HepG2 (cell line): ENCODE measurements at regions not wholly inside any gene's neighbourhood (a gene's known extent, or its start where the extent isn't known, plus 50 kb on each side); places are given as distances from the start of the nearest gene placed in this dataset.

Experiments
- ATAC-seq: fragments of 200-7000 bp; cut with Tn5 transposase; 3 replicates; pipeline ENCODE4 v1.9.1; 2020; ENCODE audit warnings: mild to moderate bottlenecking, moderate library complexity
- BruUV-seq: library from RNA; stranded (reverse); fragments of 400-500 nt; replicated peaks from 2 replicates; lab custom pipeline; 2021; lab: Mats Ljungman, UMichigan
- CTCF ChIA-PET: fragments of 300-600 bp; formaldehyde crosslinking; extraction: SDS; loops from one replicate; lab custom pipeline; 2021; ENCODE audit warnings: low total read pairs, inconsistent platforms, low intra/inter-chr PET ratio; lab: Yijun Ruan, JAX
- POLR2A ChIA-PET: fragments of 350-600 bp; sonication (Branson Sonifier 250); formaldehyde crosslinking; loops from one replicate; lab custom pipeline; 2020; ENCODE audit warnings: antibody characterized with exemption, inconsistent platforms; lab: Yijun Ruan, JAX
- DNase-seq: peaks from one replicate; pipeline ENCODE4 v3.0.0-alpha.2; 2015; ENCODE audit warnings: low spot score
- FAIRE-seq: peaks from 3 replicates; lab custom pipeline; 2011; peaks lifted over from hg19 to GRCh38; lab: Jason Lieb, UNC
- H2AFZ ChIP-seq: one replicate; pipeline ENCODE4 v1.6.1; 2011; ENCODE audit warnings: low read length, inconsistent platforms
- H3K27ac ChIP-seq: fragments of 300-600 bp; 3 replicates; pipeline ENCODE4 v1.8.0; 2011; ENCODE audit warnings: mixed run types, mild to moderate bottlenecking, mixed read lengths, low read length, inconsistent platforms; ENCODE audit not compliant: insufficient read depth; ENCODE audit errors: extremely low read length
- H3K27me3 ChIP-seq, 2 experiments: fragments of 200-600 bp in 1 of 2; 2 replicates in 1 of 2; 3 replicates in 1 of 2; pipeline versions ENCODE4 v1.6.0 to v1.8.0; 2011; ENCODE audit warnings: low read length in 2 of 2, mild to moderate bottlenecking in 2 of 2, moderate library complexity in 2 of 2, inconsistent platforms in 1 of 2; ENCODE audit not compliant: insufficient read depth in 2 of 2, control insufficient read depth in 1 of 2
- H3K36me3 ChIP-seq, 2 experiments: fragments of 200-600 bp in 1 of 2; replicated peaks in 1 of 2; 2 replicates in 1 of 2; 3 replicates in 1 of 2; pipeline versions ENCODE4 v1.5.1 to v1.8.0; 2011; ENCODE audit warnings: low read length in 2 of 2, inconsistent platforms in 1 of 2; ENCODE audit not compliant: insufficient read depth in 2 of 2, control insufficient read depth in 1 of 2
- H3K4me1 ChIP-seq: 2 replicates; pipeline ENCODE4 v1.5.1; 2012; ENCODE audit warnings: low read length, inconsistent platforms; ENCODE audit not compliant: insufficient read depth
- H3K4me2 ChIP-seq: 2 replicates; pipeline ENCODE4 v1.6.0; 2011; ENCODE audit warnings: low read depth, low read length, inconsistent platforms
- H3K4me3 ChIP-seq, 3 experiments: fragments of 200-600 bp in 1 of 3; sonication (generic), shearing (Covaris generic) in 1 of 3; replicated peaks in 1 of 3; 2 replicates each; pipeline ENCODE4 v1.5.1; 2011 to 2016; ENCODE audit warnings: low read length in 3 of 3, inconsistent platforms in 2 of 3, low read depth in 2 of 3, mild to moderate bottlenecking in 2 of 3, control low read depth in 1 of 3, mixed read lengths in 1 of 3; ENCODE audit not compliant: insufficient read depth in 1 of 3
- H3K79me2 ChIP-seq: one replicate; pipeline ENCODE4 v1.6.1; 2011; ENCODE audit warnings: low read length, inconsistent platforms; ENCODE audit not compliant: insufficient read depth
- H3K9ac ChIP-seq: 2 replicates; pipeline ENCODE4 v1.6.0; 2011; ENCODE audit warnings: mild to moderate bottlenecking, low read depth, low read length, inconsistent platforms; ENCODE audit not compliant: insufficient read depth
- H3K9me3 ChIP-seq: 2 replicates; pipeline ENCODE4 v1.5.1; 2012; ENCODE audit warnings: mild to moderate bottlenecking, low read length
- H4K20me1 ChIP-seq: 2 replicates; pipeline ENCODE4 v1.6.0; 2011; ENCODE audit warnings: inconsistent platforms, mild to moderate bottlenecking, low read length, moderate library complexity; ENCODE audit not compliant: insufficient read depth
- BRD4 ChIP-seq: sonication (generic); formaldehyde crosslinking; IDR thresholded peaks from 2 replicates; pipeline ENCODE4 v1.4.0; 2020; ENCODE audit warnings: missing genetic modification reagents
- EEA1 ChIP-seq: sonication (generic); formaldehyde crosslinking; IDR thresholded peaks from 2 replicates; pipeline ENCODE4 v1.5.1; 2020; ENCODE audit warnings: mild to moderate bottlenecking, missing genetic modification reagents, borderline replicate concordance
- ELF1 ChIP-seq: sonication (generic); formaldehyde crosslinking; IDR thresholded peaks from 2 replicates; pipeline ENCODE4 v1.4.0; 2020; ENCODE audit warnings: missing genetic modification reagents
- HOXA9 ChIP-seq: sonication (generic); formaldehyde crosslinking; IDR thresholded peaks from 2 replicates; pipeline ENCODE4 v1.8.1; 2022; ENCODE audit warnings: missing genetic modification reagents, mild to moderate bottlenecking, moderate library complexity, borderline replicate concordance
- IRF9 ChIP-seq: sonication (generic); formaldehyde crosslinking; IDR thresholded peaks from 2 replicates; pipeline ENCODE4 v1.8.0; 2022; ENCODE audit warnings: missing genetic modification reagents, mild to moderate bottlenecking, borderline replicate concordance
- NCOR1 ChIP-seq: fragments of 200-600 bp; sonication (generic); IDR thresholded peaks from 2 replicates; pipeline ENCODE4 v1.7.0; 2017; ENCODE audit warnings: antibody characterized with exemption, low read length, borderline replicate concordance
- PHF21A ChIP-seq: sonication (generic); formaldehyde crosslinking; IDR thresholded peaks from 2 replicates; pipeline ENCODE4 v1.5.0; 2020; ENCODE audit warnings: mild to moderate bottlenecking, missing genetic modification reagents
- SALL2 ChIP-seq: sonication (generic); formaldehyde crosslinking; IDR thresholded peaks from 2 replicates; pipeline ENCODE4 v1.8.1; 2023; ENCODE audit warnings: mild to moderate bottlenecking, missing genetic modification reagents, inconsistent platforms
- ZNF329 ChIP-seq: sonication (generic); formaldehyde crosslinking; IDR thresholded peaks from 2 replicates; pipeline ENCODE4 v1.9.0; 2021; ENCODE audit warnings: low read depth, mild to moderate bottlenecking, missing genetic modification reagents
- ZNF501 ChIP-seq: sonication (generic); formaldehyde crosslinking; IDR thresholded peaks from 2 replicates; pipeline ENCODE4 v1.5.1; 2020; ENCODE audit warnings: mild to moderate bottlenecking, moderate library complexity, missing genetic modification reagents
- ZNF672 ChIP-seq: sonication (generic); formaldehyde crosslinking; IDR thresholded peaks from 2 replicates; pipeline ENCODE4 v1.8.1; 2022; ENCODE audit warnings: missing genetic modification reagents
- ZNF678 ChIP-seq: sonication (generic); formaldehyde crosslinking; IDR thresholded peaks from 2 replicates; pipeline ENCODE4 v1.4.0; 2020; ENCODE audit warnings: mild to moderate bottlenecking, missing genetic modification reagents
- WGBS: methylation state at CpG from one replicate; pipeline ENCODE4 v1.1.6; 2017; ENCODE audit warnings: low lambda C conversion rate; 5-methylcytosine and 5-hydroxymethylcytosine counted together
- in situ Hi-C: cut with HindIII; loops from 2 replicates; pipeline ENCODE4 v1.10.0; 2017; ENCODE audit warnings: low pct_unique_long_range_greater_than_20kb; ENCODE audit not compliant: extremely low pct_ligation_motif_present
- intact Hi-C: fragments of 100-400 bp; cut with micrococcal nuclease; formaldehyde crosslinking; loops from one replicate; pipeline ENCODE4 v1.10.0; 2022; ENCODE audit not compliant: unreplicated experiment
- TF ChIP-seq, protein P1 (sequence below): sonication (generic); formaldehyde crosslinking; IDR thresholded peaks from 2 replicates; pipeline ENCODE4 v1.5.1; 2020; ENCODE audit warnings: missing genetic modification reagents, mild to moderate bottlenecking, borderline replicate concordance
- TF ChIP-seq, protein P2 (sequence below), 2 experiments: sonication (generic) in 1 of 2; formaldehyde crosslinking in 1 of 2; IDR thresholded peaks; 2 replicates each; pipeline versions ENCODE4 v1.5.1 to v1.6.1; 2011 to 2020; ENCODE audit warnings: borderline replicate concordance in 1 of 2, low read depth in 1 of 2, low read length in 1 of 2, mild to moderate bottlenecking in 1 of 2, missing genetic modification reagents in 1 of 2, moderate library complexity in 1 of 2
- TF ChIP-seq, protein P3 (sequence below): IDR thresholded peaks from 2 replicates; pipeline ENCODE4 v1.4.0; 2020; ENCODE audit warnings: mild to moderate bottlenecking, missing genetic modification reagents

- Histone ChIP-seq H3K4me2 (no peak overlapping the region), H3K9ac (no peak overlapping the region), H4K20me1 (no peaks in the 10 kb centered on the region), H3K79me2 (no peaks in the 10 kb centered on the region), H3K4me3 (no peak overlapping the region), H3K27ac (no peak overlapping the region), H3K9me3 (no peaks in the 10 kb centered on the region), H3K36me3 (no peaks in the 10 kb centered on the region), H2AFZ (no peak overlapping the region), H3K4me1 (peaks cover 16% of the 10 kb centered on the region; the same call in 1 of the 2 replicates), H3K27me3 (peaks cover 0 to 32% of the 10 kb centered on the region in 2 experiments; a peak in 1 of 5 replicates)
- in situ Hi-C loops (no loop called here), intact Hi-C loops (no loop called here)
- FAIRE-seq: no peak
- POLR2A ChIA-PET: no interaction called here
- no TSS peak for BruUV-seq
- CTCF ChIA-PET: no interaction called here
- 3% methylated on average over 3 of the region's 3 CpGs for WGBS
- no peak for ATAC-seq
- DNase-seq: no peak
- TF ChIP-seq ELF1 (no peak), ZNF672 (CRISPR knock-in tag) (no peak), SALL2 (no peak), PHF21A (no peak), ZNF329 (CRISPR knock-in tag) (no peak), ZNF501 (CRISPR knock-in tag) (no peak), HOXA9 (CRISPR knock-in tag) (no peak), ZNF678 (CRISPR knock-in tag) (no peak), EEA1 (CRISPR knock-in tag) (no peak), IRF9 (CRISPR knock-in tag) (no peak), BRD4 (CRISPR knock-in tag) (no peak), NCOR1 (no peak)
- TF ChIP-seq, protein P1, sequence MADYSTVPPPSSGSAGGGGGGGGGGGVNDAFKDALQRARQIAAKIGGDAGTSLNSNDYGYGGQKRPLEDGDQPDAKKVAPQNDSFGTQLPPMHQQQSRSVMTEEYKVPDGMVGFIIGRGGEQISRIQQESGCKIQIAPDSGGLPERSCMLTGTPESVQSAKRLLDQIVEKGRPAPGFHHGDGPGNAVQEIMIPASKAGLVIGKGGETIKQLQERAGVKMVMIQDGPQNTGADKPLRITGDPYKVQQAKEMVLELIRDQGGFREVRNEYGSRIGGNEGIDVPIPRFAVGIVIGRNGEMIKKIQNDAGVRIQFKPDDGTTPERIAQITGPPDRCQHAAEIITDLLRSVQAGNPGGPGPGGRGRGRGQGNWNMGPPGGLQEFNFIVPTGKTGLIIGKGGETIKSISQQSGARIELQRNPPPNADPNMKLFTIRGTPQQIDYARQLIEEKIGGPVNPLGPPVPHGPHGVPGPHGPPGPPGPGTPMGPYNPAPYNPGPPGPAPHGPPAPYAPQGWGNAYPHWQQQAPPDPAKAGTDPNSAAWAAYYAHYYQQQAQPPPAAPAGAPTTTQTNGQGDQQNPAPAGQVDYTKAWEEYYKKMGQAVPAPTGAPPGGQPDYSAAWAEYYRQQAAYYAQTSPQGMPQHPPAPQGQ (CRISPR knock-in tag): no peak
- TF ChIP-seq, protein P2, sequence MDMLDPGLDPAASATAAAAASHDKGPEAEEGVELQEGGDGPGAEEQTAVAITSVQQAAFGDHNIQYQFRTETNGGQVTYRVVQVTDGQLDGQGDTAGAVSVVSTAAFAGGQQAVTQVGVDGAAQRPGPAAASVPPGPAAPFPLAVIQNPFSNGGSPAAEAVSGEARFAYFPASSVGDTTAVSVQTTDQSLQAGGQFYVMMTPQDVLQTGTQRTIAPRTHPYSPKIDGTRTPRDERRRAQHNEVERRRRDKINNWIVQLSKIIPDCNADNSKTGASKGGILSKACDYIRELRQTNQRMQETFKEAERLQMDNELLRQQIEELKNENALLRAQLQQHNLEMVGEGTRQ (IDR thresholded peaks at IDR 0.05; ENCODE audit: low read depth, low read length): no peak
- TF ChIP-seq, protein P2 (CRISPR knock-in tag; IDR thresholded peaks at IDR 0.05; ENCODE audit: borderline replicate concordance): no peak
- TF ChIP-seq, protein P3, sequence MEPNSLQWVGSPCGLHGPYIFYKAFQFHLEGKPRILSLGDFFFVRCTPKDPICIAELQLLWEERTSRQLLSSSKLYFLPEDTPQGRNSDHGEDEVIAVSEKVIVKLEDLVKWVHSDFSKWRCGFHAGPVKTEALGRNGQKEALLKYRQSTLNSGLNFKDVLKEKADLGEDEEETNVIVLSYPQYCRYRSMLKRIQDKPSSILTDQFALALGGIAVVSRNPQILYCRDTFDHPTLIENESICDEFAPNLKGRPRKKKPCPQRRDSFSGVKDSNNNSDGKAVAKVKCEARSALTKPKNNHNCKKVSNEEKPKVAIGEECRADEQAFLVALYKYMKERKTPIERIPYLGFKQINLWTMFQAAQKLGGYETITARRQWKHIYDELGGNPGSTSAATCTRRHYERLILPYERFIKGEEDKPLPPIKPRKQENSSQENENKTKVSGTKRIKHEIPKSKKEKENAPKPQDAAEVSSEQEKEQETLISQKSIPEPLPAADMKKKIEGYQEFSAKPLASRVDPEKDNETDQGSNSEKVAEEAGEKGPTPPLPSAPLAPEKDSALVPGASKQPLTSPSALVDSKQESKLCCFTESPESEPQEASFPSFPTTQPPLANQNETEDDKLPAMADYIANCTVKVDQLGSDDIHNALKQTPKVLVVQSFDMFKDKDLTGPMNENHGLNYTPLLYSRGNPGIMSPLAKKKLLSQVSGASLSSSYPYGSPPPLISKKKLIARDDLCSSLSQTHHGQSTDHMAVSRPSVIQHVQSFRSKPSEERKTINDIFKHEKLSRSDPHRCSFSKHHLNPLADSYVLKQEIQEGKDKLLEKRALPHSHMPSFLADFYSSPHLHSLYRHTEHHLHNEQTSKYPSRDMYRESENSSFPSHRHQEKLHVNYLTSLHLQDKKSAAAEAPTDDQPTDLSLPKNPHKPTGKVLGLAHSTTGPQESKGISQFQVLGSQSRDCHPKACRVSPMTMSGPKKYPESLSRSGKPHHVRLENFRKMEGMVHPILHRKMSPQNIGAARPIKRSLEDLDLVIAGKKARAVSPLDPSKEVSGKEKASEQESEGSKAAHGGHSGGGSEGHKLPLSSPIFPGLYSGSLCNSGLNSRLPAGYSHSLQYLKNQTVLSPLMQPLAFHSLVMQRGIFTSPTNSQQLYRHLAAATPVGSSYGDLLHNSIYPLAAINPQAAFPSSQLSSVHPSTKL (CRISPR knock-in tag): no peak
Observed at GRCh38 chr18:22344908-22345670, 72.6 kb downstream of the CTAGE1 start.
